HG03025 (cell line): ENCODE measurements at regions not wholly inside any gene's neighbourhood (a gene's known extent, or its start where the extent isn't known, plus 50 kb on each side); places are given as distances from the start of the nearest gene placed in this dataset.

Source experiments
- ATAC-seq: cut with Tn5 transposase; IDR thresholded peaks from one replicate; pipeline ENCODE4 v1.9.1; 2021; ENCODE audit warnings: mild to moderate bottlenecking, moderate library complexity; ENCODE audit not compliant: unreplicated experiment, low FRiP score

DNA sequence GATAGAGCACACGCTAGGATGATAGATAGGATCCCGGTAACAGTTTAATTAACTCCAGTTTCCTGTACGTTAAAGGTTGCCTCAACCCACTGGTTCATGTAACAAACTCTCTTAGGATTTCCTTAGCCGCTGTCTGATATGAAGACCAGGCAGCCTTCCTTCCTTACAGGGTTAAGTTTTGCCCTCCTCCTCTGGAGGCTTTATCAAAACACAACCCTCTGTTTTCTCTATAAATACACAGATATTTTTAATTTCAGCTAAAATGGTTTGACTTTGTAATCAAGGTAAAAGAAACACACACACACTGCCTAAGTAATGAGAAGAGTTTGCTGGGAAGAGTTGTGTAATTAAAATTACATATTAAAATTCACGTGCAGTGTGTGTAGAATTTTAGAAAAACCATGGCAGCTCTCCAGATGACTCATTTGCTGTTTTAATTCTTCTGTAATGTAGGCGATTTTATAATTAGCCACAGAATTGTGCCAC lies 369.8 kb downstream of the CSNK1G3 start:
- no peak for ATAC-seq

DNA sequence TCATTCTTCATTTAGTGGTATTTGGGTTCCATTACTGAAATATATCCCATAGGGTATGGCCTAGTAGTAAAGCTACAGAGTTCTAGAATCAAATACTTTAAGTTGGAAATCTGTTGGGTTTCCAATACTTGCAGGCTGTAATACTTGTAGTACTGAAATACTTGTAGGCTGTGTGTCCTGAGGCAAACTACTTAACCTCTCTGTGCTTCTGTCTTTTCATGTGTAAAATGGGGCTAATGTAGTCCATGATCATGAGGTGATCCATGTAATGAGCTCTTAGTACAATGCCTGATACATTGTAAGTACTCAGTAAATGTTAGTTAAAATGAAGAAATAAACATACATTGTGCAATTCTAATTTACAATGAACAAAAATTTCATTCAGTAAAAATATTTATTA lies 368.9 kb downstream of the CSNK1G3 start:
- no peak for ATAC-seq

DNA sequence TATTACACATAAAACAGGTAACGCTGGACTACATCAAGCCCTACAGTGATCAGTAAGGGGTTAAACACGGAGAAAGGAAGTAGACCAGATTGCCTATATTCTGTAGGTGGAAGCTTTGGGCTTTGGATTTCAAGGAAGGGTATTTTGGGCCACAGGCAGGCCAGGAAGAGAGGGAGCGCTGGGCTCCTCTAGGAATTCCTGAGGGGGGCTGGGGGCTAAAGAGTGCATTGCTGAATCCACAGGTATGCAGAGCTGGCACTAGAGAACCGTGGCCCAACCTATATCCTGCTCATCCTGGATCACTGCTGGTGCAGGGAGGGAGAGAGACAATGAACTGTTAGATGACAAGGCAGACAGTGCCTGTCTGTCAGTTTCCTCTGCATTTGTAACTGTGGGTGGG lies 367.1 kb downstream of the CSNK1G3 start:
- no peak for ATAC-seq

DNA sequence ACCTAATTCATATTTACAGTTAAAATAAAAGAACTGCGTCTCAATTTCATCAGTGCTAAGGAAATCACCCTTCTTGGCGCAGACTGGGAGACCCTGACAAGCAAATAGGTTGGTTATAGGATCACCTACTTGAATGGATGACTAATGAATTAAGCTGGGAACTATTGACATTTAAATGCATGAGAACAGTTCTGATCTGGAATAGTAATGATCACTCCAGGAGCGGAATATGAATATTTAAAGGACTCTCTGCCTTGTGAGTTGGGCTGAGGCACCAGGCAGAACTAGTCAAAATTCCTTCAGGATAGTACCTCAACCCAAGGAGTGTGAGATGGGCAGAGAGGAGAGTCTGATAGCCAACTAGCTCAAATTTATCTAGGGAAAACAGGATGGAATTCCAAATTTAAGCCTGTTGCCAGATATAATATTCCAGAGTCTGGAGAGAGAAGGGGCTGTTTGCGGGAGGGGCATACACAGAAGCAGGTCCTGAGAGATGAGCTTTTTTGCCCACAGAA lies 364.4 kb downstream of the CSNK1G3 start:
- no peak for ATAC-seq

DNA sequence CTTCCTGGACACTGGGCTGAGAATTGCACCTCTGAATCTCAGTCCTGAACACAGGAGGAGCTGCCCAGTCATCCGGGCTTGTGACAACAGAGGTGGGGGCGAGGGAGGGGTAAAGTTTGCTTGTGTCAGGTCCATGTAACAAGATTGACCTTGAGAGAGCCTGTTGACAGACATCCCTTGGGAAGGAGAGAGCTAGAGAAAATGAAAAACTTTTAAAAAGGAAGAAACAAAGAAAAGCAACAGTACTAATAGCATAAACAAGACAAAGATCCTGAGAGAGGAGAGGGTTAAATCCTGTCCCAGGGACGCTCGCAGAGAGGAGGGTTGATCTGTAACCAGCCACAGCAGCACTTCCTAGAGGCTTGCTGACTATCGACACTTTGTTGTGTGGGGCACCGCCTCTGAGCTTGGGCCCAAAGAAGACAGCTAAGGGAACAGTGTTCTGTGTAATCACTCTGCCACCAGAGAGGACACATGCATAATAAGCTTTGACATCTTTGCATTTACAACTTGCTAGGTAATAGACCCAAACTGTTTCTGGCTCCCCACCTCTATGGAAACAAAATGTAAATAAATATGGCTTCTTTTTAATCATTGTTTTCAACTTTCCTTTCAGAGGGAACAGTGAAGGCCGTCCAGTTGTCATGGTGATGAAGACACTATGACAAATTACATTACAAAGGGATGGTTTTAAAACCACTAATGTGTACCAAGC lies 363.7 kb downstream of the CSNK1G3 start:
- no peak for ATAC-seq

DNA sequence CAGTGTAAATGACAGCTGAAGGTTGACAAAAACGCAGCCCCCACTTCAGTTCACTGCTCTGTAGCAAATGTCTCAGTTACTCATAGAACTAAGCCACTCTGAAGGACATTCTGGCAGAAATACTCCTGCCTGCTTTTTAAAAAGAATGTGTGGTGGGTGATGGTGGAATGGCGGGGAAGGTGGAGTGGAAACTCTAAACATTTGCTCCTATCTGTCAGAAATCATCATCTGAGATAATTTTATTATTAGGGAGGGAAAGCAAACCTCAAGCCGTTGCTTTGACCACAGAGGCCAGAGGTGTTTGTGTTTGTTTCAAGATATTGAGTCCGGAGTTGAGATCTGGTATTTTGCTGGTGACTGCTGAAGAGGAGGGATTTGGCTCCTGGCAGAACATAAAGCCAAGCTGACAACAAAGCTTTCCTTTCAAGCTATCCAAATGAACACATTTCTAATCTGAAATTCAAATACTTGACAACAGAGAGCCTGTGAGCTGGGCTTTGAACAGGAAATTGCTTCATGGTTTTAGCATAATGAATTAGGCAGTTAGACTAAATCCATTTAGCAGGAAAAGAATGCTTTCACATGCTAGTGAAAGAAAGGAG lies 362.7 kb downstream of the CSNK1G3 start:
- ATAC-seq: no peak

DNA sequence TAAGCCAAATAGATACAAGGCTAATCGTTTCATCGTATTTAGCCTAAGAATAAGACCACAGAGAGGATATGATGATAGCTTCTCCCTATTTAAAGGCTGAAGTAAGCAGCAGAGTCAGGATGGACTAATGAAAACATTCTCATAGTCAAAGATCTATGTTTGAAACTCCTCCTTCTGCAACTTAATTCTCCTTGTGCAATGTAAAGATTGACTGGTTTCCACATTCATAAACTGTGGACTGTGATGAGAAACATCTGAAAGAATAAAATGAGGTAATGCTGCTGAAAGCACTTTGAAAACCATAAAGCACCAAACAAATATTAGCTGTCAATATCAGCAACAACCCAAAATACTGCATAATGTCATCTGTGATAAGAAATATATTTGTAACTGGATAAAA lies 361.9 kb downstream of the CSNK1G3 start:
- ATAC-seq: no peak

DNA sequence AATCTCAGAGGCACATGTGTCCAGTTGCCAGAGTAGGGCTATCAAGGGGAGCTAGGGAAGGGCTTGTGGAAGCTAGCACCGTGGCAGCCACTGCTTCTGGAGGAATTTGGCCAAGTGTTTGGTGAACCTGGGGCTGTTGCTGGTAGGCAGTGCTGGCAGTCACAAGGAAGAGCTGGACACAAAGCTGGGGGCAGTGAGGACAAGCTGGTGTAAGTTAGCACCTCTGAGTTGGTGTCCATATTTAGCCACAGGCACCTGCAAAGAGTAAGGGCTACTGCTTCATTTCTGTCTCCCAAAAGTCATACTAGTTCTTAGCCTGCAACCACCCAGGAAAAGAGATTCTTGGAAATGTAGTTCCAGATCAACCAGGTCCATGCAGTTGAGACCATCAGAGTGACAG lies 359.4 kb downstream of the CSNK1G3 start:
- no peak for ATAC-seq

DNA sequence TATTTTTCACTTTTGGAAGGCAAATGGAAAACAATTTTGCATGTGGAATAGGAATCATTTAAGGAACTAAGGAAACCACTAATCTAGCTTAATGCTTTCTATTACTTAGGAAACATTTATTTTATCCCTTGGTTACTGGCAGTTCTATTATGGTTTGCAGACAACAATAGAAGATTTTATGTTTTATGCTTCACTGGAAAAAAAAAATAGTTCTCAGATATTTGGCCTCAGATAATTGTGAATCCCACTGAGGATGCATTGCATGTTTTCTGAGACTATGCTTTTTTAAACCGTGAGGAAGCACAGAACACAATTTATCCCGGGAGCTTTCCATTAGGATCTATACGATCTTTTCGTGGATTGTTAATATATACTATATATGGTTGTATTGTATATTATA lies 356.9 kb downstream of the CSNK1G3 start:
- no peak for ATAC-seq

DNA sequence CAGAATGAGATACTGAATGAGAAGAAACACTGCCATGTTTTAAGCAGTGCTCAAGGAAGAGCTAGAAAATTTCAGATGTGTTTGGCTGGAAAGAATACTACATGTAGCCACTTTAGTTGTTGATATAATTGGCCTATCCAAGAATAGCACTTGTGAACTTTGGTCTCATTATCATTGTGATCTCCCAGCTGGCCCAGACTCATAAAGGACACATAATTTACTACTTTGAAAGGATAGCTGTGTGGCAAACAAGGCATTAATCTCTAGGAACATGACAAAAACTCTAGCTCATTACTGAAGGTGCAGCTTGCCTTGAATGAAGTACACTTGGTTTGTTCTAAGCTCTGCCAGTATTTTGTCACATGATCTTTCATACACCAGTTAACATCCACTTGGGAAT lies 356.3 kb downstream of the CSNK1G3 start:
- ATAC-seq: no peak

DNA sequence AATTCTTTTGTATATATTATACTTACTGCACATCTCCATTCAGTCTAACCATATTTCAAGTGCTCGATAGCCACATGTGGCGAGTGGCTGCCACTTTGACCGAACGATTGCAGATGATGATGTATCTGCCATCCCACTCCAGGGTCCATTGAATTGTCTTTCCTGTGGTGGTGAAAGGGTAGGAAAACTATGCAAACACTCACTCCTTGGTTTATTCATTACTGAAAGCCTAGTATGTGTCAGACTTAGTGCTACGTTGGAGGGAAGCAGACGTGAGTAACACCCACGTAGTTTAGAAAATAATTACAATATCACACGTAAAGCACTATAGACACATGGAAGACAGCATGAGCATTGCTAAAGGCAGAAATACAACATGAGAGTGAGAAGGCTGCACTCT lies 353.7 kb downstream of the CSNK1G3 start:
- ATAC-seq: no peak

DNA sequence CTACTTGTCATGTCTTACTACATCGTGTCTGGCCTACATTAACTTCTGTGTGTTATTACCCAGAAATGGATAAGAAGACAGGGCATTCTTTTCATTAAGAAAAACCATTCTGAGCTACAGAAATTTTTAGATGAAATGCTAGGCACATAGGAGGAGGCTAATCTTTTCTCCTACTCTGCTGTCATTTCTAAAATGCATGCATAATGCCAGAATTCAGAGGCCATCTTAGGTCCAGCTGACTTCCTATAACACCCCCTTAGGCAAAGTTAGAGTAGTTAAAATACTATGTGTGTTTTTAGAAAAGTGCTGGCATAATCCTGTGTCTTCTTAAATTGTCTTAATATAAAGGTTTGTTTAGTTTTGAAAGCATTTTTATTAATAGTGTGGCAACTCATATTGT lies 352.6 kb downstream of the CSNK1G3 start:
- ATAC-seq: no peak

DNA sequence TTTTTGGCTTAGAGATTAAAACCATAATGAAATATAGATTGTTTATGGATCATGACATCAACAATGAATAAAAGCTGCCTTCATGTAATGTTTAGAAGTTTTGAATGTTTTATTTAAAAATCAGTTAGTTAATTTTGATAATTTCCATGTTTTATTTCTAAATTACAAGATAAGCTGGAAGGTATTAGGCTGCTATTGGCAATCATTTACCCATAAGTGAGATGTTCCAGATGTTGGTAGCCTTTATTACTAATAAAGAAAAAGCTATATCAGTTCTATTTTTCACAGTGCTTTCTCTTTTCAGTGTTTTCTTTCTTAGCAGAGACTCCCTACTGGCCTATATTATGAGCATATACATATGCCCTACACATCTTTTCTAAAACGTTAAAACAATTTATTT lies 347.0 kb downstream of the CSNK1G3 start:
- ATAC-seq: no peak

DNA sequence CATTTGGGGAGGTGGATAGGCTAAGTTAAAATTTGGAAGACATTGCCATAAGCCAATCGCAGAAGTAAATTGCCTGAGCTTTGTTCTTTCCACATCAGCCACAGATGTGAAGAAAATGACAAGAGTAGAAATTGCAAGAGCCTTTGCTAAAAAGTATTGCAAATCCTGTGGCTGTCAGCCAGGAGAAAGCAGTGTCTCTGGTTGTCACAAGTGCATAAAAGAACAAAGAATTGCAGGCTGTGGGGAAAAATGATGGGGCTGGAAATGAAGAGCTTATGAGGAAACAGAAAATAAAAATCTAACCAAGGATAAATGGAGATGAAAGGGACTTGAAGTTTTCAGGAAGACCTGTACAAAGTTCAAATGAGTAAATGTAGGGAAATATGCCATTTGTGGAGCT lies 344.8 kb downstream of the CSNK1G3 start:
- no peak for ATAC-seq

DNA sequence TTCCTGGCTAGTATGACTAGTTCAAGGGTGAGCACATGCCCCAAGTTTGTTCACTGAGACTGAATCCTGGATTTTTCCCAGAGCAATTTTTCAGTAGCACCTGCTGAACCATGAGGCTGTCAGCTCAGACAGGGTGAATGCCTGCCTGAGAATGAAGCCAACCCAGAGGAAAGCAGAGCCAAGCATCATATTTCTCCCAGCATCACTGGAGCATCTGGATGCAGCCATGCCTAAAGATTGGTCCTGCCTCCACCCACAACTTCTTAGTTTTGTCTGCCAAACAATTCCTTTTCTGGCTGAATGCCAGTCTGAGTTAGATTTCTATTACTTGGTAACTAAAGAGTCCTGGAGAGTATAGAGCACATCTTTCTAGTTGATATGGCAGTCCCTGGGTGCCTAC lies 343.6 kb downstream of the CSNK1G3 start:
- ATAC-seq: no peak

DNA sequence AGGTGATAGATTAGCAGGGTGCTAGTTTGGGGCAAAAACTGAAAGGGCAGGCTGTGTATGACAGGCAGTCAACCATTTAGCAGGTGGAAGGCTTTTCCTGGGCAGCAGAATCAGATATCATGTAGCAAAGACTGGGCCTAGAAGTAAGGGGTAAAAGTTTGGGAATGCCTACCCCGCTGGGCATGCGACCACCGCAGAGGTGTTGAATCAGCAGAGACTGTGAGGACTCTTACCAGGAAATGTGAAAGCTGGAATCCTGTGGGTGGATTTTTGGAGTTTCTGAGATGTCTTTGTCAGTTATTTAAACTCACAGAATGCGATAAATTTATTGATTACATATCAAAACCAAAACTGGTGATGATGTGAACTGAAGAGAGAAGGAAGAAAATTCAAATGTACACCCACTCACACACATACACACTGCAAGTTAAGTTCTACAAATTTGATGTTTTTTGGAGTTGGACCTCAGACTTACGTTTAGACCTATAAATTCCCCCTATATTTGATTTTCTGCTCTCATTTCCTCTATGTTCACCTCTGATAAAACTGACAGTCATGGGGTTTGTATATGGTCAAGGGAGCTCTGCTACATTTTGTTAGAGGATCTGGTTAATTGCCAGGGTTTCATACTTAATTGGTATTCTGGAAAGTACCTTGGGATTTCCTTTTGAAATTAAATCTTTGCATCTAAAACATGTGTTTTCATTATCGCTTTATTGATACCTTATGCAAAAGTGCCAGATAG lies 333.6 kb downstream of the CSNK1G3 start:
- ATAC-seq: no peak

DNA sequence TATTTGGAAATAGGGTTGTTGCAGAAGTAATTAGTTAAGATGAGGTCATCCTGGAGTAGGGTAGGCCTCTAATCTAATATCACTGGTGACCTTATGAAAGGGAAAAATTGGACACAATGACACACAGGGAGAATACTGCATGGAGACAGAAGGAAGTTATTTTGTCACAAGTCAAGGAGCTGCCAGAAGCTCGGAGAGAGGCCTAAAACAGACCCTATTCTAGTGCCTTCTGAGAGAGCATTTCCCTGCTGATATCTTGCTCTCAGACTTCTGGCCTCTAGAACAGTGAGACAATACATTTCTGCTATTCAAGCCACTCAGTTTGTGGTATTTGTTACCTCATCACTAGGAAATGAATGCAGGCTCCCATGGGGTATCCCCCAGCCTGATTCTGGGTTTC lies 332.9 kb downstream of the CSNK1G3 start:
- ATAC-seq: no peak

DNA sequence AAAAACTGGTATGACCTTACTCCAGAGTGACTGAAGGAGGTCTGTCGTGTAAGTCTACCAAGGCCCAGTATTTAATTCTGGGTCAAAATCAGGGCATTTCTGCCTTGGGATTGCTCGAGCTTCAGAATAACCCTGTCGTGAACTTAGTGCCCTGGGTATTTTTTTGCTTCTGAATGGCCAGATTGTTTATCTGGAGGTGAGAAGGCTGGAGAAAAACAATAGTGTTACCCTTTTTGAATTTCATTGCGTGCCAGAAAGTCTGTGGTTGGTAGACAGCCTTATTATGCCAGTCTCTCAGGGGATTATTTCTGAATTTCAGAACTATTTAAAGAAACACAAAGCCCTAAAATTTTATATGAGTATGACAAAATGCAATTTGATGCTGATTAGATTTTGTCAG lies 323.4 kb downstream of the CSNK1G3 start:
- no peak for ATAC-seq

DNA sequence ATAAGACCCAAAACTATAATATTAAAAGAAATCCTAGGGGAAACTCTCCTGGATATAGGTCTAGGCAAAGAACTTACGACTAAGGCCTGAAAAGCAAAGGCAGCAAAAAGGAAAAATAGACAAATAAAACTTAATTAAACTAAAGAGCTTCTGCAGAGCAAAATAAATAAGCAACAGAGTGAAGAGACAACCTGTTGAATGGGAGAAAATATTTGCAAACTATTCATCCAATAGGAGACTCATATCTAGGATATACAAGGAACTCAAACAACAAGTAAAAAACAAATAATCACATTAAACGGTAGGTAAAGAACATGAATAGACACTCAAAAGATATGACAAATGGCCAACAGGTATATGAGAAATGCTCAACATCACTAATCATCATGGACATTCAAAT lies 318.6 kb downstream of the CSNK1G3 start:
- no peak for ATAC-seq

DNA sequence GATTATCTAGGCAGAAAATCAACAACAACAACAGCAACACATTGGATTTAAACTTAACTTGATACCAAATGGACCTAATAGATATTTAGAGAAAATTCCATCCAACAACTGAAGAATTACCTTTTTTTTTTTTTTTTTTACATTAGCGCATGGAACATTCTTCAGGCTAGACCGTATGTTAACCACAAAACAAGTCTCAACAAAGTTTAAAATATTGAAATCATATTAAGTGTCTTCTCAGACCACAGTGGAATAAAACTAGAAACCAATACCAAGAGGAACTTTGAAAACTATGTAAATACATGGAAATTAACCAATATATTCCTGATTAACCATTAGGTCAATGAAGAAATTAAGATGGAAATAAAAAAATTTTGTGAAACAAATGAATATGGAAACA lies 315.8 kb downstream of the CSNK1G3 start:
- ATAC-seq: no peak

DNA sequence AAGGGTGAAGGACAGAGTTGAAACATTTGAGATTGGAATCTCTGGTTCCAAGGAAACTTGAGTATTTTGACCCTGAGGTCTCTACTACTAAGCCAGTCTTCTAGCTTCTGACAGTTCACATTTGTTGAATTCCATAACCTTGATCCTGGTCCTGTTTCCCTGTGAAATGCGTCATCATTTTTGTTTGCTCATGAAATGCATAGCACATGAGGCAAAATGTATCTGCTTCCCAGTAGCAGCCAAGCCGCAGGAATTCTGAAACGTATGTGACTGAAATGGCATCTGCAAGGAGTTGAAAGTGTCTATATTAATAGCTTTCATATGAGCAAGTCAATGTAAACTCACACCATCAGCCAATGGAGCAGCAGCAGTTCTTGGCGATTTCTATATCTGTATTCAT lies 307.9 kb downstream of the CSNK1G3 start:
- ATAC-seq: no peak

DNA sequence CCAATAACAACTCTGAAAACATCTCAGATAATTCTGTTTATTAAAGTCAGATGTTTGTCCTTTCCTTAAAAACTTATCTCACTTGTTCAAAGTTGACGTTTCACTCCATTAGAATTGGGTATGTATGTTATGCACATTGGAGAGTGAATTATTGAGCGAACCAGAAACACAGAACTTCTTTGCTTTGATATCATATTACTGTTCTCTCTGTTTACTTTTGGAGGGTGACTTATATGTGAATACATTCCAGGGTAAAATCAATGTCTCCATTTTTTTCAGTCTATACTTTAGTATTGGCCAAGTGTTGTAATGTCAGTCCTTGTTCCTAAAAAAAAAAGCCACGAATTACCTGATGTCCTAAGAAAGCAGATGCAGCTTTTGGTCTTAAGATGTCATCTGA lies 307.4 kb downstream of the CSNK1G3 start:
- no peak for ATAC-seq
